A549 (cell line): ENCODE measurements at regions not wholly inside any gene's neighbourhood (a gene's known extent, or its start where the extent isn't known, plus 50 kb on each side); places are given as distances from the start of the nearest gene placed in this dataset.

Experiments
- BHLHE40 ChIP-seq: IDR thresholded peaks from 2 replicates; pipeline ENCODE4 v1.6.1; 2012; ENCODE audit warnings: low read depth, low read length, inconsistent platforms
- CEBPB ChIP-seq, 2 experiments: fragments of >200 bp in 1 of 2; sonication (Bioruptor Twin) in 1 of 2; formaldehyde crosslinking in 1 of 2; IDR thresholded peaks; 2 replicates each; pipeline ENCODE4 v1.6.1; 2012 to 2016
- CHD2 ChIP-seq: fragments of 150-350 bp; IDR thresholded peaks from 2 replicates; pipeline ENCODE4 v1.6.1; 2014; ENCODE audit warnings: low read length; ENCODE audit not compliant: partially characterized antibody
- CTCF ChIP-seq: fragments of >200 bp; sonication (Bioruptor Twin); formaldehyde crosslinking; IDR thresholded peaks from 3 replicates; pipeline ENCODE4 v1.5.1; 2016
- EP300 ChIP-seq, 2 experiments: fragments of >200 bp; sonication (Bioruptor Twin); formaldehyde crosslinking; IDR thresholded peaks; 2 replicates in 1 of 2; 3 replicates in 1 of 2; pipeline ENCODE4 v1.6.1; 2016 to 2017
- MYC ChIP-seq: IDR thresholded peaks from 2 replicates; pipeline ENCODE4 v1.6.1; 2012; ENCODE audit warnings: mild to moderate bottlenecking, inconsistent platforms, low read length, improper control_type of control experiment, borderline replicate concordance
- POLR2A ChIP-seq: IDR thresholded peaks from 2 replicates; pipeline ENCODE4 v1.6.1; 2012; ENCODE audit warnings: mild to moderate bottlenecking, low read length
- RCOR1 ChIP-seq: fragments of 150-350 bp; IDR thresholded peaks from 2 replicates; pipeline ENCODE4 v1.6.1; 2014; ENCODE audit warnings: antibody characterized with exemption, low read length, low read depth
- RFX5 ChIP-seq: fragments of 450-650 bp; IDR thresholded peaks from 2 replicates; pipeline ENCODE4 v1.7.1; 2014; ENCODE audit warnings: antibody characterized with exemption, mild to moderate bottlenecking, moderate library complexity
- ZNF302 ChIP-seq: fragments of 250-450 bp; sonication (Bioruptor Pico); IDR thresholded peaks from 2 replicates; pipeline ENCODE4 v1.9.0; 2021; ENCODE audit warnings: inconsistent platforms, mild to moderate bottlenecking, moderate library complexity
- TF ChIP-seq, protein P1 (sequence below): fragments of 200-600 bp; sonication (generic); IDR thresholded peaks from 2 replicates; pipeline ENCODE4 v1.6.1; 2016; ENCODE audit warnings: antibody characterized with exemption, mild to moderate bottlenecking, moderate library complexity

DNA sequence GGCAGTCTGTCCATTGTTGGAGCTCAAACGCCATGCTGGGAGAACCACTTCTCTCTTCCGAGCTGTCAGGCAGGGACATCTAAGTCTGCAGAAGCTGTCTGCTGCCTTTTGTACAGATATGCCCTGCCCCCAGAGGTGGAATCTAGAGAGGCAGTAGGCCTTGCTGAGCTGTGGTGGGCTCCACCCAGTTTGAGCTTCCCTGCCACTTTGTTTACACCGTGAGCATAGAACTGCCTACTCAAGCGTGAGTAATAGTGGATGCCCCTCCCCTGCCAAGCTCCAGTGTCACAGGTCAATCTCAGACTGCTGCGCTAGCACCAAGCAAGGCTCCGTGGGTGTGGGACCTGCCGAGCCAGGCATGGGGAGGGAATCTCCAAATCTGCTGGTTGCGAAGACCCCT, 145.7 kb downstream of the VSIG4 start:
- TF ChIP-seq CTCF = no peak
- no peak for TF ChIP-seq ZNF302 (CRISPR knock-in tag)
- no peak for TF ChIP-seq CEBPB (IDR thresholded peaks at IDR 0.05)
- no peak for TF ChIP-seq POLR2A
- TF ChIP-seq, protein P1, sequence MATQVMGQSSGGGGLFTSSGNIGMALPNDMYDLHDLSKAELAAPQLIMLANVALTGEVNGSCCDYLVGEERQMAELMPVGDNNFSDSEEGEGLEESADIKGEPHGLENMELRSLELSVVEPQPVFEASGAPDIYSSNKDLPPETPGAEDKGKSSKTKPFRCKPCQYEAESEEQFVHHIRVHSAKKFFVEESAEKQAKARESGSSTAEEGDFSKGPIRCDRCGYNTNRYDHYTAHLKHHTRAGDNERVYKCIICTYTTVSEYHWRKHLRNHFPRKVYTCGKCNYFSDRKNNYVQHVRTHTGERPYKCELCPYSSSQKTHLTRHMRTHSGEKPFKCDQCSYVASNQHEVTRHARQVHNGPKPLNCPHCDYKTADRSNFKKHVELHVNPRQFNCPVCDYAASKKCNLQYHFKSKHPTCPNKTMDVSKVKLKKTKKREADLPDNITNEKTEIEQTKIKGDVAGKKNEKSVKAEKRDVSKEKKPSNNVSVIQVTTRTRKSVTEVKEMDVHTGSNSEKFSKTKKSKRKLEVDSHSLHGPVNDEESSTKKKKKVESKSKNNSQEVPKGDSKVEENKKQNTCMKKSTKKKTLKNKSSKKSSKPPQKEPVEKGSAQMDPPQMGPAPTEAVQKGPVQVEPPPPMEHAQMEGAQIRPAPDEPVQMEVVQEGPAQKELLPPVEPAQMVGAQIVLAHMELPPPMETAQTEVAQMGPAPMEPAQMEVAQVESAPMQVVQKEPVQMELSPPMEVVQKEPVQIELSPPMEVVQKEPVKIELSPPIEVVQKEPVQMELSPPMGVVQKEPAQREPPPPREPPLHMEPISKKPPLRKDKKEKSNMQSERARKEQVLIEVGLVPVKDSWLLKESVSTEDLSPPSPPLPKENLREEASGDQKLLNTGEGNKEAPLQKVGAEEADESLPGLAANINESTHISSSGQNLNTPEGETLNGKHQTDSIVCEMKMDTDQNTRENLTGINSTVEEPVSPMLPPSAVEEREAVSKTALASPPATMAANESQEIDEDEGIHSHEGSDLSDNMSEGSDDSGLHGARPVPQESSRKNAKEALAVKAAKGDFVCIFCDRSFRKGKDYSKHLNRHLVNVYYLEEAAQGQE = no peak
- TF ChIP-seq CHD2 = no peak
- TF ChIP-seq BHLHE40 = no peak
- TF ChIP-seq MYC = no peak
- no peak for TF ChIP-seq RFX5
- TF ChIP-seq RCOR1 = no peak
- no peak for TF ChIP-seq EP300 (IDR thresholded peaks at IDR 0.05)
